GM12874 (cell line): ENCODE measurements at regions not wholly inside any gene's neighbourhood (a gene's known extent, or its start where the extent isn't known, plus 50 kb on each side); places are given as distances from the start of the nearest gene placed in this dataset.

Experiments
- TF ChIP-seq, protein P1 (sequence below): IDR thresholded peaks from 2 replicates; pipeline ENCODE4 v1.5.1; 2011; ENCODE audit warnings: low read depth, mild to moderate bottlenecking, control low read depth, low read length, moderate library complexity; ENCODE audit not compliant: insufficient read depth

DNA sequence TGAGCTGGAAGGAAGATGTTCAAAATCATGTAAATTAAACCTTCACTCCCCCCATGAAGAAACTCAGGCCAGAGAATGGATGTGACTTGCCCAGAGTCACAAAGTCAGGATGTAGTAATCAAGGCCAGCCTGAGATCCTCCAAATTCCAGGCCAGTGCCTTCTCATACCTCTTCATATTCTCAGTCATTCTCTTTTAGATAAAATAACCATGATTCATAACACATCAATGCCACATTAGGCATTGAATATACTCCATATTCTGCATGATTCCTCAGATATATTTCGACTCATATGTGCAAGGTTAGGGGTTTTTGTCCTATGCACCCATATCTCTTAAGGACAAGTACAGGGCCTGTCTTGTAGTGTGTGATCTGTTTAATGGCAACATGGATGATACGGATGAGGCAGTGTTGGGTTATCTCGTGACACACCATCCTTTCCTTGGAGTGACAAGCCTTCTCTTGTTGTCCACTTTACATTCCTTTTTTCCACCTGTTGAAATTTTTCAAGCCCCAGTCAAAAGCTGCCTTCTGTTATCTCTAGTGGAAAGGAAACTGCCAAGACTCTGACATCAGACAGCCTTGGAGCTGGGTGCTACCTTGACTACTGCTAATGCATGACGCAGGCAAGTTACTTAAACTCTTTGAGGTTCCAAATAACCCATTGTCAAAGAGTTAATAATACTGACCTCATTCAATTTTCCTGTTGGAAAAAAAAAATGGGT lies 227.5 kb upstream of the NR4A3 start:
- TF ChIP-seq, protein P1, sequence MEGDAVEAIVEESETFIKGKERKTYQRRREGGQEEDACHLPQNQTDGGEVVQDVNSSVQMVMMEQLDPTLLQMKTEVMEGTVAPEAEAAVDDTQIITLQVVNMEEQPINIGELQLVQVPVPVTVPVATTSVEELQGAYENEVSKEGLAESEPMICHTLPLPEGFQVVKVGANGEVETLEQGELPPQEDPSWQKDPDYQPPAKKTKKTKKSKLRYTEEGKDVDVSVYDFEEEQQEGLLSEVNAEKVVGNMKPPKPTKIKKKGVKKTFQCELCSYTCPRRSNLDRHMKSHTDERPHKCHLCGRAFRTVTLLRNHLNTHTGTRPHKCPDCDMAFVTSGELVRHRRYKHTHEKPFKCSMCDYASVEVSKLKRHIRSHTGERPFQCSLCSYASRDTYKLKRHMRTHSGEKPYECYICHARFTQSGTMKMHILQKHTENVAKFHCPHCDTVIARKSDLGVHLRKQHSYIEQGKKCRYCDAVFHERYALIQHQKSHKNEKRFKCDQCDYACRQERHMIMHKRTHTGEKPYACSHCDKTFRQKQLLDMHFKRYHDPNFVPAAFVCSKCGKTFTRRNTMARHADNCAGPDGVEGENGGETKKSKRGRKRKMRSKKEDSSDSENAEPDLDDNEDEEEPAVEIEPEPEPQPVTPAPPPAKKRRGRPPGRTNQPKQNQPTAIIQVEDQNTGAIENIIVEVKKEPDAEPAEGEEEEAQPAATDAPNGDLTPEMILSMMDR, result no peak

DNA sequence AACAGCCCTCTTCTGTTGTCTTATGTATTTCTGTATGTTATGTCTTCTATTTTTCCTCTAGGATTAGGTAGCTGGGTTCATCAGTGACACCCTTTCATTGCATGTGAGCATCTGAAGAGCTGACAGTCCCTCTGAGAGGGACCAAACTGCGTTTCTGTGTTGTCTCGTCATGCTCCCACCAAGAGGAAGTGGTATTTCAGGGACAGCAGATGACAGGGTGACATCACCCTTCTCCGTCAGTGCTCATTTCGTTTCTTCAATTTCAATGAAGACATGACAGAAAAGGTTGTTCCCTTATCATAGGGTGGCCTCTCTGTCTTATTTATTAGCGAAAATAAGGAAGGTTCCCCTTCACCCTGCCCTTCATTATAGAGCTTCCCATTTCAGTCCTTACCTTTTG lies 225.9 kb upstream of the NR4A3 start:
- TF ChIP-seq, protein P1, result no peak

DNA sequence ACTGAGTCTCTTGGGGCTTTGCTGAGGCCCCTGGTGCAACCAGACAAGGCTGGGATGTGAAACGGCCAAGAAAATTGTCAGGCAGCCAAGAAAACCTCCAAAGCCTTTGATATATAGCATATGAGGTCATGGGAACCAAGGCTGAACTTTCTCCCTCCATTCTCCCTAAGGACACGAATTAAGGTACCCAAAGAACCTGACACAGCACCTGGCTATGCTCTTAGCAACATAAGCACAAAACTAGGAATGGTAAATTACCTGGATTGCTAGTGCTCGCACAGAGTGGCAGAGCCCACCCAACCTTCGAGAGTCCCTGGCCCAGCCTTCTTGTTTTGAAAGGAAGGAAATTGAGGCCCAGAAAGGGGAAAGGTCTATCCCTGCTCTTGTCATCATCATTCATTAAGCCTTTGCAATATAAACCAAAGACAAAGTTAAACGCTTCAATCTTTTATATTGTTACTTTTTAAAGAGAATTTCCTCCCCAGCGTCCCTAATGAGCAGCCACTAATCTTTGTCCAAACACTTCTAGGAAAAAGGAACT lies 220.0 kb upstream of the NR4A3 start:
- TF ChIP-seq, protein P1, result no peak

DNA sequence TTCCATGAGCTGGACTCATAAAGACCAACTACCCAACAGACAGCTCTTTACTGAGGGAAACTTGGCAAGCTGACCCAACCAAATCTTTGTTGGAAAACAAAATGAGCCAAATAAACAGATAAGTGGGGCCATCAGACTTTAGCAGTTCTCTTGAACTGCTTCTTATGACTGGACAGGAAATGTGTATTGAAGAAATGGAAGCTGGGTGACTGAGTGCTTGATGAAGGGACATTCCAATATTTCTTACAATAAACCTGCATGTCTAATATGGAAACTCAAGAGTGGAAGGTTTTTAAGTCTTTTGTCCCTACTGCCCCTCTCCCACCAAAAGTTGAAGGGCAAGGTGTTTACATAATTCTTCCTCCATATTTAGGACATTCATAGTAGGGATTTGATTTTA lies 218.8 kb upstream of the NR4A3 start:
- TF ChIP-seq, protein P1, result no peak

DNA sequence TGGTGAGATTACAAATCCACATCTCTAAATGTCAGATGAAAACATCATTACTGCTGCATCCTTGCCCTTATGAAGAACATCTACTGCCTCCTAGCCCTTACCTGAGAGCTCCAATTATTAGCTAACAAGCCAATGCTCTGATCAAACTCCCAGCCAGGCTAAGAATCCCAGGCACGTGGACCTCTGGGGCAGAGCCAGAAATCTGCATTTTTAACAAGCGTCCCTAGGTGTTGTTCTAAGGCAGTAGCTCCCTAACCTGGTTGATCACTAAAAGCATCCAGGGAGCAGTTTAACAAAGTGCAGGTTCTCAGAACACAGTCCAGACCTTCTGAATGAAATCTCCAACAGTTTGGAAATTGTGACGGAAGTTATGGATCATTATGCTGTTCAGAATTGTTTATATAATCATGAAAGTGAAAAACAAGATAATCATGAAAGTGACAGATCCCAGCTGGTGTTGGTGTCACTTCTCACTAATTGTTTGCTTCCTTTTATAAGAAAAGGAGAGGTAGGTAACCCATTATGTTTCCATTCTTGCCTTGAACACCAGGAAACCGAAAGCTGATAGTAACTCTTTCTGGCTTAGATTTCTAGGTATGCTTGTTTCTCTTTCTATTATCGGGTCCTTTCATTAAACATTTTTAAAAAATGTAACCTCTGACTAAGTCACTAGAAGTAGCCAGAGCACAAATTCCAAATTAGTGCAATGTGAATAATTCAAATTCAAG lies 216.5 kb upstream of the NR4A3 start:
- TF ChIP-seq, protein P1, result no peak

DNA sequence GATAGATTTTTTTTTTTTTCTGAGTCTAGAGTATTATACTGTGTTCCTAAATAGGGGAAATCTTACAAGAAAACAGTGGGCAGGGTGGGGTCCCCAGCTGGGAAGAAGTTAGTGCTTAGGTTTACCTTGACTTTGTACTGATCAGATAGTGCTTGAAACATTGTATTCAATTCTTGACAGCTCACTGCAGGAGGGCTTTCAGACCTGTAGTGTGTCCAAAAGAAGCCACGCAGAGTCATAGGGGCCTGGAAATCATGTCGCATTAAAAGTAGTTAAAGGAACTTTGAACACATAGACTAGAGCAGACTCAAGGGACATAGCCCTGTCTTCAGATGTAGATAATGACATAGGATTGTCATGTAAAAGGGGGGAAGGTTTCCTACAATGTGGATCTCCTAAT lies 215.4 kb upstream of the NR4A3 start:
- TF ChIP-seq, protein P1, result no peak

DNA sequence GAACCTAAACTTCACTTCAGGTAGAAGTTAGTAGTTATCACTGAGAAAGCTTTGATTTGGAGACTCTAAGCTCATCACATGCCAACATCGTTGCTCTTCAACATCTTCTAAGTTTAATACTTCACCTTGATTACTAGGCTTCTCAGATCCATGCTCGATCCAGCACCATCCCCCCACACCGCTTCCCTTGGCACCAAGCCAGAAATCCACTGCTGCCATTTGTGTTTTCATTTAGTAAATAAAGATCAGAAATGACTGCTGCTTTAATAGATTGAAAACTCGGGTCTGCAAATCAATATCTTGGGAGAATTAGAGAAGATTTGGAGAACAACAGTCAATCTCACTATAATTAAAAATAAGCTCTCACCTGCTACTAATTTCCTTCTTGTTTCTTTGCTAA lies 214.7 kb upstream of the NR4A3 start:
- TF ChIP-seq, protein P1, result no peak
